CD14-positive monocyte (primary cell): ENCODE measurements at regions not wholly inside any gene's neighbourhood (a gene's known extent, or its start where the extent isn't known, plus 50 kb on each side); places are given as distances from the start of the nearest gene placed in this dataset.

ENCODE experiments used
- DNase-seq, 3 donors: peaks; one replicate each; pipeline ENCODE4 v3.0.0-alpha.2; 2011 to 2022
- H2AFZ ChIP-seq: 2 replicates; pipeline ENCODE4 v1.6.0; 2012; ENCODE audit warnings: mild to moderate bottlenecking, low read depth, low read length, inconsistent platforms; ENCODE audit not compliant: insufficient read depth, poor library complexity, severe bottlenecking
- H3K27ac ChIP-seq, 2 donors: 1 replicate in 1 of 2; 2 replicates in 1 of 2; pipeline ENCODE4 v1.5.1; 2012 to 2013; ENCODE audit warnings: low read length in 2 of 2, control low read depth in 1 of 2, inconsistent platforms in 1 of 2, low read depth in 1 of 2, mild to moderate bottlenecking in 1 of 2
- H3K27me3 ChIP-seq, 2 donors: one replicate each; pipeline versions ENCODE4 v1.6.0 to v1.6.1; 2011 to 2013; ENCODE audit warnings: low read length in 2 of 2; ENCODE audit not compliant: control insufficient read depth in 2 of 2, insufficient read depth in 2 of 2
- H3K36me3 ChIP-seq, 2 donors: replicated peaks in 1 of 2; 1 replicate in 1 of 2; 2 replicates in 1 of 2; pipeline versions ENCODE4 v1.5.1 to v1.6.1; 2012 to 2013; ENCODE audit warnings: low read length in 2 of 2, control low read depth in 1 of 2, inconsistent platforms in 1 of 2, mild to moderate bottlenecking in 1 of 2; ENCODE audit not compliant: insufficient read depth in 2 of 2, control insufficient read depth in 1 of 2
- H3K4me1 ChIP-seq, 2 donors: 1 replicate in 1 of 2; 2 replicates in 1 of 2; pipeline versions ENCODE4 v1.5.1 to v1.6.1; 2012 to 2013; ENCODE audit warnings: low read length in 2 of 2, control low read depth in 1 of 2, inconsistent platforms in 1 of 2, mild to moderate bottlenecking in 1 of 2, moderate library complexity in 1 of 2; ENCODE audit not compliant: insufficient read depth in 2 of 2, control insufficient read depth in 1 of 2
- H3K4me2 ChIP-seq: replicated peaks from 2 replicates; pipeline ENCODE3; 2012; ENCODE audit warnings: low read length, moderate library complexity, mild to moderate bottlenecking; ENCODE audit not compliant: poor library complexity, severe bottlenecking; ENCODE audit errors: extremely low read depth
- H3K4me3 ChIP-seq, 3 experiments: fragments of 200-600 bp in 1 of 3; sonication (generic) in 1 of 3; replicated peaks in 1 of 3; 1 replicate in 2 of 3; 2 replicates in 1 of 3; pipeline ENCODE4 v1.5.1; 2011 to 2013; ENCODE audit warnings: low read length in 3 of 3, mild to moderate bottlenecking in 3 of 3, control low read depth in 2 of 3, low read depth in 2 of 3, inconsistent platforms in 1 of 3, moderate library complexity in 1 of 3
- H3K79me2 ChIP-seq: 2 replicates; pipeline ENCODE4 v1.6.0; 2012; ENCODE audit warnings: mild to moderate bottlenecking, control low read depth, inconsistent platforms, low read length, moderate library complexity; ENCODE audit not compliant: insufficient read depth
- H3K9ac ChIP-seq: 2 replicates; pipeline ENCODE4 v1.6.0; 2017; ENCODE audit warnings: low read length, mild to moderate bottlenecking; ENCODE audit not compliant: insufficient read depth, poor library complexity, severe bottlenecking
- H3K9me3 ChIP-seq, 2 donors: replicated peaks in 1 of 2; 1 replicate in 1 of 2; 2 replicates in 1 of 2; pipeline versions ENCODE4 v1.5.1 to v1.6.1; 2012 to 2013; ENCODE audit warnings: low read length in 2 of 2, control low read depth in 1 of 2; ENCODE audit not compliant: control insufficient read depth in 1 of 2, insufficient read depth in 1 of 2
- H4K20me1 ChIP-seq: 2 replicates; pipeline ENCODE4 v1.6.0; 2012; ENCODE audit warnings: mild to moderate bottlenecking, low read length, control low read depth, moderate library complexity; ENCODE audit not compliant: insufficient read depth
- H3K27ac Mint-ChIP-seq, 7 donors: one replicate each; pipeline ENCODE4 v1.8.0; 2020; ENCODE audit warnings: mild to moderate bottlenecking in 7 of 7, mixed read lengths in 7 of 7, moderate library complexity in 6 of 7, inconsistent platforms in 2 of 7
- H3K27me3 Mint-ChIP-seq, 3 donors: one replicate each; pipeline ENCODE4 v1.8.0; 2021 to 2022; ENCODE audit warnings: low read depth in 3 of 3, mild to moderate bottlenecking in 3 of 3, mixed read lengths in 3 of 3, moderate library complexity in 3 of 3, inconsistent platforms in 1 of 3
- H3K36me3 Mint-ChIP-seq, 2 donors: one replicate each; pipeline ENCODE4 v1.8.0; 2020; ENCODE audit warnings: mixed read lengths in 2 of 2, inconsistent platforms in 1 of 2, mild to moderate bottlenecking in 1 of 2
- H3K4me1 Mint-ChIP-seq: one replicate; pipeline ENCODE4 v1.8.0; 2020; ENCODE audit warnings: mild to moderate bottlenecking, mixed read lengths
- H3K4me3 Mint-ChIP-seq, 2 donors: one replicate each; pipeline ENCODE4 v1.8.0; 2020; ENCODE audit warnings: mild to moderate bottlenecking in 2 of 2, mixed read lengths in 2 of 2, moderate library complexity in 1 of 2
- H3K9me3 Mint-ChIP-seq, 7 donors: one replicate each; pipeline ENCODE4 v1.8.0; 2020 to 2022; ENCODE audit warnings: mixed read lengths in 7 of 7, mild to moderate bottlenecking in 6 of 7, moderate library complexity in 6 of 7, inconsistent platforms in 2 of 7
- CTCF ChIP-seq: fragments of 200-600 bp; IDR thresholded peaks from one replicate; pipeline ENCODE4 v1.8.0; 2022; ENCODE audit warnings: antibody characterized with exemption, mild to moderate bottlenecking
- WGBS: methylation state at CpG from one replicate; pipeline ENCODE4 v1.1.5; 2013; ENCODE audit warnings: missing lambda C conversion rate; ENCODE audit not compliant: insufficient coverage; 5-methylcytosine and 5-hydroxymethylcytosine counted together
- intact Hi-C, 2 donors: fragments of 100-400 bp; cut with micrococcal nuclease; formaldehyde crosslinking; loops; one replicate each; pipeline versions ENCODE4 v1.15.0 to v1.15.1; 2023

GRCh38 chr5:89133129-89133528 lies 250.1 kb upstream of the MEF2C start:
- Histone ChIP-seq H3K27ac (no peak overlapping the region), H3K9me3 (no peaks in the 10 kb centered on the region), H3K4me2 (no peak overlapping the region), H3K27me3 (no peaks in the 10 kb centered on the region), H3K4me1 (no peaks in the 10 kb centered on the region), H4K20me1 (no peaks in the 10 kb centered on the region), H3K36me3 (no peaks in the 10 kb centered on the region), H3K9ac (no peak overlapping the region), H3K4me3 (no peak overlapping the region), H2AFZ (no peak overlapping the region), H3K79me2 (no peaks in the 10 kb centered on the region)
- Mint-ChIP-seq H3K9me3 (no peaks in the 10 kb centered on the region), H3K27me3 (no peaks in the 10 kb centered on the region), H3K27ac (no peak overlapping the region), H3K36me3 (no peaks in the 10 kb centered on the region), H3K4me1 (peaks cover under 1% of the 10 kb centered on the region), H3K4me3 (no peak overlapping the region)
- no peak for DNase-seq
- intact Hi-C loops, result no loop called here
- TF ChIP-seq CTCF, result no peak
- no CpG with 5 or more reads among the region's 1 CpG for WGBS

GRCh38 chr5:89130851-89131250 lies 247.9 kb upstream of the MEF2C start:
- H3K9me3 Mint-ChIP-seq, result no peaks in the 10 kb centered on the region

More at GRCh38 chr5:89130851-89131250, 247.9 kb upstream of the MEF2C start:
- TF ChIP-seq CTCF, result no peak
- WGBS, result no CpG with 5 or more reads among the region's 1 CpG
- DNase-seq, result no peak
- Histone ChIP-seq H3K79me2 (no peaks in the 10 kb centered on the region), H3K36me3 (no peaks in the 10 kb centered on the region), H3K4me2 (no peak overlapping the region), H3K9me3 (no peaks in the 10 kb centered on the region), H3K9ac (no peak overlapping the region), H3K27me3 (no peaks in the 10 kb centered on the region), H3K4me1 (no peaks in the 10 kb centered on the region), H3K4me3 (no peak overlapping the region), H2AFZ (no peak overlapping the region), H3K27ac (no peak overlapping the region), H4K20me1 (no peaks in the 10 kb centered on the region)
- Mint-ChIP-seq H3K27ac (no peak overlapping the region), H3K4me1 (peaks cover 4% of the 10 kb centered on the region), H3K36me3 (no peaks in the 10 kb centered on the region), H3K4me3 (no peak overlapping the region), H3K27me3 (no peaks in the 10 kb centered on the region)
- intact Hi-C loops, result no loop called here
